Urinary bladder (tissue), 3 donors: ENCODE measurements at regions not wholly inside any gene's neighbourhood (a gene's known extent, or its start where the extent isn't known, plus 50 kb on each side); places are given as distances from the start of the nearest gene placed in this dataset.
A peak's percentile ranks its signal among the peaks of the same experiment; 100 is the strongest.

Source experiments
- DNase-seq: peaks from one replicate; pipeline ENCODE4 v3.0.0-alpha.2; 2015; ENCODE audit errors: extremely low spot score
- H3K27ac ChIP-seq: one replicate; pipeline ENCODE4 v1.5.1; 2013; ENCODE audit warnings: low read depth, mild to moderate bottlenecking, moderate library complexity
- H3K36me3 ChIP-seq: one replicate; pipeline ENCODE4 v1.6.1; 2013; ENCODE audit warnings: mild to moderate bottlenecking, moderate library complexity; ENCODE audit not compliant: insufficient read depth
- H3K4me1 ChIP-seq: one replicate; pipeline ENCODE4 v1.6.1; 2013; ENCODE audit warnings: mild to moderate bottlenecking, moderate library complexity; ENCODE audit not compliant: insufficient read depth
- H3K4me3 ChIP-seq: one replicate; pipeline ENCODE4 v1.5.1; 2013; ENCODE audit warnings: low read depth, low read length
- WGBS: extraction: QIAGEN DNeasy Blood & Tissue Kit; methylation state at CpG from one replicate; pipeline ENCODE4 v1.1.7; 2013; 5-methylcytosine and 5-hydroxymethylcytosine counted together
- donor health status: healthy with polysubstance abuse.
- donor health status: healthy.

DNA sequence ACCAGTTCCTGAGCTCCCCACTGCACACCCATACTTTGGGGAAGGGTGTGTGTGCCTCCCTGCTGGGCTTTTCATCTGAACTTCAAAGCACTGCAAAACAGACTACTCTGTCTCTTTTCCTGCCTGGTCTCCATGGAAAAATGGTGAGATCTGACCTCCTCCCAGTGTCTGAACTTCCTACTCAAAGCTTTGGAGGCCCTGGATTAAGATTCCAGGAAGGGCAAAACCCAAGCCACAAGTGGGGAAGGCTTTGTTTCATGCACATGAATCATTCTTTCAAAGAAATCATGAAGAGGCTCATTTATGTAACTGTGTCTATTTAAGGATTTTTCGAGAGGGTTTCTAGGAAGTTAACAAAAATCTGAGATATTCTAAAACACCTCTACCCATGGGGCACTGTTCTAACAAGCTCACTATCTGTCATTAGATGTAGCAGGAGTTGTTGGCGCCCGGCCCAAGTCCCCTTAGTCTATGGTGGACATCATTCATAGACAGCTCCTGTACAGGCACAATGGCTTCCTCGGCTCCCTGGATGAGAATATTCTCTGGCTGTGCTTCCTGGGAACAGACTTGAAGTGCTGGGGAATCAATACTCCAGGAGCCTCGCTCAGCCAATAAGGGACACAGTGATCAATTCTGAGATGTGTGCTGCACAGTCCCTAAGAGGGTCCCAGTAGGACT is 224.0 kb downstream of the KTN1 start:
- H3K4me3 ChIP-seq, result no peak overlapping the region
- no peaks in the 10 kb centered on the region for H3K4me1 ChIP-seq
- 90% methylated on average over 5 of the region's 5 CpGs for WGBS
- no peak overlapping the region for H3K27ac ChIP-seq
- DNase-seq, result no peak
- H3K36me3 ChIP-seq, result no peaks in the 10 kb centered on the region

DNA sequence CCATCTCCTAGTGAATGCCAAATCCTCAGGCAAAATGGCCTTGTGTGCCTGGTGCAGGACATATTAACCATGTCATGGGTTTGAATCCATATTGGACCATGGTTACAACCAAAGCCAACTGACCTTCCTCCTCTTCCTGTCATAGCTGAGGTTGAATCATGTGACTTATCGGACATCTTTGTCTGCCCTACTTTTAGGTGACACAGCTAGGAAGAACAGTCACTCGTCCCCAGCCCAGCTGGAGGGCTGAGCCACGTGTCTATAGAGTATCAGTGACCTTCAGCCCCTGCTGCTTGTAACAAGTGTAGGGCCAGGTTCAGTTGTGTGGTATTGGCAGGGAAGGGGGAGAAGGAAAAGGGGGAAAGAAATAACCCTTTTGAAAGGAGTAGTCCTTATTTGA is 225.2 kb downstream of the KTN1 start:
- Histone ChIP-seq H3K36me3 (no peaks in the 10 kb centered on the region), H3K27ac (no peak overlapping the region), H3K4me3 (no peak overlapping the region), H3K4me1 (no peaks in the 10 kb centered on the region)
- DNase-seq, result no peak
- WGBS, result 87% methylated on average over 3 of the region's 3 CpGs

DNA sequence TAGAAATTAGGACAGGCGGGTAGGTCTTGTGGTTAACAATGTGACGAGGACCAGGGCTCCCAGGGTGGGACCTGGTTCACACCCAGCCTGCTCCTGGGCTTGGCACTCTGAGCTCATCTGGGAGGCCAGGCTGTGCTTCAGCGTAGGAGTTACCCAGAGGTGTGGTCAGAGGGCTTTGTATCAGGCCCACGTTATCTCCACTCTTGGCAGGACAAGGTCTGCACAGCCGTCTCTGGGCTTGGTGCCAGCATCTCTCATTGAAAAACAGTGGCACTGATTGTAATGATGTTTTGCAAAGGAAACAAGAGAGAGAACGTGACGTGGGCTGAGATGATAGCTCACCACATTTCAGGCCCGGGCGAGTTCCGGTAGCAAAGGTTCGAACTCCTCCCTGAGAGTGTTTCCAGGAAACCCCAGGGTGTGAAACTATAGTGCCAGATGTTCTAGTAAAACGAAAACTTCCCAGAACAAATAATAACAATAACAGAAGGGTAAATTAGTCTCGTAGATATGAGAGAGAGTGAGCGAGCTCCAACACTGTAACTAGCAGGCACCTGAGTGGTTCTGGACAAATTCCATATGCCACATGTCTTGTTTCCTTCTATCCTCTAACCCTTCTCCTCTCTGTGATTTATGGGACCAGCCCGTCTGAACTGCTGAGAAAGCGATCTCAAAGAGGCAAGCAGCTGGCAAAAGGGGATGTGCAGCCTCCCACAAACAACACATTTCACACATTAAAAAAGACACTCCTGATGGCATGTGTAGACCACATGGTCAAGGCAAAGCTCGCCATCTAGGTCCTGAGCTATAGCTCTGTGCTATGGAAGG is 227.3 kb downstream of the KTN1 start:
- Histone ChIP-seq H3K27ac (no peak overlapping the region), H3K4me3 (no peak overlapping the region), H3K36me3 (no peaks in the 10 kb centered on the region), H3K4me1 (no peaks in the 10 kb centered on the region)
- WGBS, result 19% methylated on average over 17 of the region's 17 CpGs
- peak; percentile 69 for DNase-seq

DNA sequence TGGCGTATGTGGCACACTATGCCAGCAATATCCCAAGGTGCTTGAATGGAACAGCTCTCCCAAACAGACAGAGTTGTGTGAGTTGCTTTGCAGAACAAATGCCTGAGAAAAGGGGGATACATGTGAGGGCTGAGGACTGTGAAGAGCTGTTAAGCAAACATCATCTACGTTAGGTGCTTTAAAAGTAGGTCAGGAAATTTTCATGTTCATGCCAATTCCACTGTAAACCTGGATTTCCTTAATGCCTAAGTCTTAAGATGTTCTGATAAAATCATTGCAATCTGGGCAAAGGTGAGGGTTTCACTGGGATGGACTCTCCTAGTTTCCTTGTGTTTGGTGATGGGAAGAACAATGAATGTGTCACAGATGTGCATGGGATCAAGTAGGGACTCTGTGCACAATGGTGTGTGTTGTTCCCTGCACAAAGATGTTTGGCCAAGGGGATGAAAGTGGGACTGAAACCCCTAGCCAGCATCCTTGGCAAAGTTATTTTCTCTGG is 227.9 kb downstream of the KTN1 start:
- DNase-seq, result no peak
- H3K4me3 ChIP-seq, result no peak overlapping the region
- no peaks in the 10 kb centered on the region for H3K4me1 ChIP-seq
- WGBS, result 60% methylated on average over 2 of the region's 2 CpGs
- H3K27ac ChIP-seq, result no peak overlapping the region
- no peaks in the 10 kb centered on the region for H3K36me3 ChIP-seq

DNA sequence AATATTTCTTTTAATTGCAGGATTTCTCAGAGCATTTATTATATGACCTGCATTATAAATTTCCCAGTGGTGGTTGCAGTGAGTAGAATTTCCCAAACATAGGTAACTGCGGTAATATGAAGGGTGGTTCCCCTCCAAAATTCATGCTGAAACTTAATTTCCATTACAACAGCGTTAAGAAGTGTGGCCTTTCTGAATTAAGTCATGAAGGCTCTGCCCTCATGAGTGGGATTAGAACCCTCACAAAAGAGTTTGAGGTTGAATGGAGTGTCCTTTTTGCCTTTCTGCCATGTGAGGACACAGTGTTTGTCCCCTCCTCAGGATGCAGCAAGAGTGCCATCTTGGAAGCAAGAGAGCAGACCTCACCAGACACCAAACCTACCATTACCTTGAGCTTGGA is 233.6 kb downstream of the KTN1 start:
- no peaks in the 10 kb centered on the region for H3K36me3 ChIP-seq
- H3K4me1 ChIP-seq, result no peaks in the 10 kb centered on the region
- no peak overlapping the region for H3K4me3 ChIP-seq
- WGBS, result 85% methylated on average over 2 of the region's 2 CpGs
- H3K27ac ChIP-seq, result no peak overlapping the region
- no peak for DNase-seq

DNA sequence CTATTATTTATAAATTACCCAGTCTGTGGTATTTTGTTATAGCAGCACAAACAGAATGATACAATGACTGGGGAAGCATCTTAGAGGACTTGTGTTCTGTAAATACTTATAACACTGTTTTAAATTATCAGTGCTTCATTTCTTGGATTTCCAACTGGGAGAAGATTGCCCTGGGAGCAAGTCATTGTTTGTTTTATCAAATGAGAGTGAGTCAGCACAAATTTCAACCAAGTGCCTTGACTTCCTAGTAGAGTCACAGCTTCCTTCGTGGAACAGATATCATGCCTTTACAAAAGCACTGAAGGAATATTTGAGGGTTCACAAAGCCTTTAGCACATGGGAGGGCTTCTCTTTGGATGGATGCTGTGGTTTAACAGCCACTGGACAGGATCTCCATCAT is 234.1 kb downstream of the KTN1 start:
- DNase-seq, result no peak
- WGBS, result 82% methylated on average over 1 of the region's 1 CpG
- no peak overlapping the region for H3K4me3 ChIP-seq

DNA sequence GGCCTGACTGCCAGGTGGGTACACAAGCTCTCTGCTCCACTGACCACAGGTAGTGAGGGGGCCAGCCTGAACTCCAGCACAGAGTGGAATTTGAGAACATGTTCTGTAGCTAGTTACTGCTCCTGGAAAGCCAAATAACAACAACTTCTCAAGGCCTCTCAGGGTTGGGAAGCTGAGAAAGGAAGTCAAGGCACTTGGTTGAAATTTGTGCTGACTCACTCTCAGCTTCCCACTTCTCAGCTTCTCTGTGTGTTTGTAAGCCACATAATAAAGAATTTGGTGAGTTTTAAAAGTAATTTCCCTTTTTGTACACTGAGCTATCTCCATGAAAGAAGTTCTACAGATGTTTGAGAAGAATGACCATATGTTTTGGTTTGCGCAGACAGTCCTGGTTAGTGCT is 234.9 kb downstream of the KTN1 start:
- H3K4me1 ChIP-seq, result no peaks in the 10 kb centered on the region
- no peaks in the 10 kb centered on the region for H3K36me3 ChIP-seq
- H3K4me3 ChIP-seq, result no peak overlapping the region
- no peak overlapping the region for H3K27ac ChIP-seq
- no peak for DNase-seq
- WGBS, result 96% methylated on average over 1 of the region's 1 CpG

More for the DNA sequence above, 234.1 kb downstream of the KTN1 start:
- Histone ChIP-seq H3K4me1 (no peaks in the 10 kb centered on the region), H3K27ac (no peak overlapping the region), H3K36me3 (no peaks in the 10 kb centered on the region)

DNA sequence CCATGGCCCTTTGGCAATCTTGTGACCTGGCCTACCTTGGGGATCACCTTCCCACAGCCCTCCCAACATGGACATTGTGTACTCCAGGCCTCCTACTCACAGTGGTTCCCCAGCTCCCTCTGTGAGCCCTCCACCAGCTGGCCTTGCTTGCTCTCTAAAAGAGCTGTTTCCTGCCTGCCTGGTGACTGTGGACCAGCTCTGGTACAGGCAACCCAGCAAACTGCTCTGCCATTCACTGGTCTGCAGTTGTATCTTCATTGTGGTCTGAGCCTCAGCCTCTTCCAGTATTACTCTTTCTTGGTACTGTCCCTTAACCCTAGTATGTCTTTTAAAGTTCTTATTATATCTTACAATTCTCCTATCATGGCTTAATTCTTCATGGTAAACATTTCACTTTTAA is 236.2 kb downstream of the KTN1 start:
- Histone ChIP-seq H3K4me3 (no peak overlapping the region), H3K27ac (no peak overlapping the region), H3K36me3 (no peaks in the 10 kb centered on the region), H3K4me1 (no peaks in the 10 kb centered on the region)
- no peak for DNase-seq

DNA sequence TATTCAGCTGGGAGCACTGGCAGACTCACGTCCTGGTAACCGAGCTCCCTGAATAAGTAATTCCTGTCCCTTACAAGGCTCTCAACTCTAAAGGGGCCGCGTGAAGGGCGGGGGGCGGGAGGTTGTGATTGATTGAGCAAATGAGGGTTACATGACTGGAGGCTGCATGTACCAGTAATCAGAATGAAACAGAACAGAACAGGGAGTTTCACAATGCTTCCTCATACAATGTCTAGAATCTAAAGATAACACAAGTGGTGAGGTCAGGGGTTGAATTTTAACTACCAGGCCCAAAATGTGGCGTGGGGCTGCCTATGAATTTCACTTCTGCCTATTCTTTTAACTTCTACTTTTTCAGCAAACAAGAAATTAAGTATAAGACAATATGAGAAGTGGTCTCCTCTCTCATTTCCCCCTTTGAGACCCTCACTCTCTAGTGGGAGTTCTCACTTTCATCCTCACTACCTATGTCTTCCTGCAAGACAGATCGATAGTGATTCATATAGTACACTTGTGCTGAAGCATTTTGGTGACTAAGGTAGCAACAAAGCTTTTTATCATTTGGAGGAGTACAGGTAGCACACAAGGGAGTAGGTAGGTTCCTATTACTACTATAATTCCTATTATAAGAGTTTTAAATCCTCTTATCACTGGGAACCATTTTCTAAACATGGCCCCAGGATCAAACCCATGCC is 239.8 kb downstream of the KTN1 start:
- H3K27ac ChIP-seq, result no peak overlapping the region
- DNase-seq, result no peak
- H3K4me1 ChIP-seq, result no peaks in the 10 kb centered on the region
- whole genome bisulfite sequencing, result 86% methylated on average over 8 of the region's 8 CpGs
- no peak overlapping the region for H3K4me3 ChIP-seq
- H3K36me3 ChIP-seq, result no peaks in the 10 kb centered on the region

DNA sequence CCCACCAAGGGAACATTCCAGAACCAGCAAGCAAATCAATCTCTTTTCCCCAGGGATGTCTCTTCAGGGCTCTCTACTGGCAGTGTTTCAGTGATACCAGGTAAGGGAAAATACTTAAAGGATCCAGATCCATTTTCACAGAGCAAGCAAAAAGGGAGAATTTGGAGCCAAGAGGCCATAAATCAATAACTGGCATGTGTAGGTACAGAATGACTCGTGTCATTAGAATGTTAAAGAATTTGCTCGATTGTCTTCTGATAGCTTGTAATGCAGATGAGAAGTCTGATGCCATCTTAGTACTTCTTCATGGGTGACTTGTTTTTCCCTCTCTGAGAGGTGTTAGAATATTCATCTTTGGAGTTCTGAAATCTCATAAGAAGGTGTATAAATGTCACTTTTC is 242.9 kb downstream of the KTN1 start:
- Histone ChIP-seq H3K27ac (no peak overlapping the region), H3K36me3 (no peaks in the 10 kb centered on the region), H3K4me3 (no peak overlapping the region), H3K4me1 (no peaks in the 10 kb centered on the region)
- WGBS, result 80% methylated on average over 2 of the region's 2 CpGs
- DNase-seq, result no peak

DNA sequence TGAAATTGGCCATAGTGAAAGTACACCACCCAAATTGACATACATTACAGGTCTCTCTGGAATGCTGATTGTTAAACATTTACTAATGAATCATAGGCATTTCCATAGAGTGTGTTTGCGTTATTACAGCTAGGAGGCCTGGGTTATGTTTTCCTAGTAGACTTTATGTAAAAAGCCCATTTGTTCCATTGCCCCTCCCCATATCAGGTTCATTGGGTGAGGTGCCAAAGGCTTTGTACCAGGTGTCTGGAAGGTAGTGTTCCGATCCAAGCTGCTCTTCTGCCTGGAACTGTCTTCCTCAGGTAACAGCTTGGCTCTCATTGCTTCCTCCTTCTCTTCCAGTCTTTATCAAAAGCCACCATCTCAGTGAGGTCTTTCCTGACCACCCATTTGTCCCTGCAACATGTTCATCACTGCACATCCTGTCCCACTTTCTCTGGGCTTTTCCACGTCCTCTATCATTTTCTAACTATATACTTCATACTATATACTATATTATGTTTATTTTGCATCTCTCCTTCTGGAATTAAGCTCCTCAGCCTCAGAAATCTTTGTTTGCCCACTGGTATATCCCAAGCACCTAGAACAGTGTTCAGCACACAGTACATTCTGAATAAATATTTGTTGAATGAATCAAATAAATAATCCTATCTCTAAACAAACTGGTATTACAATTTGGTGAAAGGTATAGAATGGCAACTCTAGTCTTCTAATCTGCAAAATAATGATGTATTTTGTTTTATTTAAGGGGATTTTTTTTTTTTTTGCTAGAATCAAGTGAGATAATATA is 252.3 kb downstream of the KTN1 start:
- WGBS, result 78% methylated on average over 3 of the region's 3 CpGs
- no peak overlapping the region for H3K4me3 ChIP-seq

DNA sequence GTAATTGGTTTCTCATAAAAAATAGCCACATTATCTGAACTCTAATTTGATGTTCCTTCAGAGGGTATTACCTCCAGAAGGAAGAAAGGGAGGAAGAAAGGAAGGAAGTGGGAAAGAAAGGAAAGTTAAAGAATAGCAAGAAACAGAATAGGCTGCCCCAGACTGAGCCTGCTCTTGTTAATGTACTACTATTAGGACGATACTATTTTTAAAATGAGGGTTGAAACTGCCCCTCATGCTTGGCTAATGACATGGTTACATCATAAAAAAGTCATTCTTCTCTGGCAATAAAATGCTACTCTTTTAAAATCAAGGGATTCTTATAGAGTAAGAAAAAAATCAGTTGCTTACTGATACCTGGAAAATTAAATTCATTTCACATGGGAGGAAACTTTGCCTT is 253.0 kb downstream of the KTN1 start:
- Histone ChIP-seq H3K4me1 (no peaks in the 10 kb centered on the region), H3K4me3 (no peak overlapping the region), H3K27ac (no peak overlapping the region), H3K36me3 (no peaks in the 10 kb centered on the region)
- DNase-seq, result no peak
- WGBS, result 66% methylated on average over 1 of the region's 1 CpG

More for the DNA sequence above, 252.3 kb downstream of the KTN1 start:
- no peak overlapping the region for H3K27ac ChIP-seq
- DNase-seq, result peak; percentile 64
- no peaks in the 10 kb centered on the region for H3K36me3 ChIP-seq
- H3K4me1 ChIP-seq, result no peaks in the 10 kb centered on the region

DNA sequence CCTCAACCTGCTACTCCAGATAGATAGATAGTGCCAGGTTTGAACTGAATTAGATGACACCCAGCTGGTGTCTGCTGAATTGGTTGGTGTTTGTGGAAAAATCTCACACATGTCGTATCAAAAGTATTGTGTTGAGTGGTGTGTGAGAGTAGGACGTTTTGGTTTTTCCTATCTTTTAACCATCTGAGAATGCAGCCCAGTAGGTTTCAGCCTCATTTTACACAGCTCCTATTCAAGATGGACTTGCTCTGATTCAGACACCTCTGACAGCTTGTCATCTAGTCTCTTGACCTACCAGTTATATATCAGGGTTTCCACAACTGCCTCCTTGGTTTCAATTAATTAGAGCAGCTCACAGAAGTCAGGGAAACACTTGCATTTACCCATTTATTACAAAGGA is 254.4 kb downstream of the KTN1 start:
- Histone ChIP-seq H3K4me3 (no peak overlapping the region), H3K4me1 (no peaks in the 10 kb centered on the region), H3K36me3 (no peaks in the 10 kb centered on the region), H3K27ac (no peak overlapping the region)
- 56% methylated on average over 2 of the region's 2 CpGs for WGBS
- DNase-seq, result no peak
